ENCODE measurements at regions not wholly inside any gene's neighbourhood (a gene's known extent, or its start where the extent isn't known, plus 50 kb on each side); places are given as distances from the start of the nearest gene placed in this dataset.
"Not testable (repeated sequence)": the region's sequence is repeated elsewhere in the genome, so short reads cannot be mapped to it uniquely, and the experiment has no call there.

GRCh38 chr13:65302691-65303090 lies 1927.4 kb downstream of the PCDH9 start:
- no peak for DNase-seq (ENCODE audit: low spot score)

- no peak for DNase-seq (ENCODE audit: low spot score)
Measured at GRCh38 chr13:65301506-65301905, 1928.6 kb downstream of the PCDH9 start.

GRCh38 chr13:65300220-65300619 lies 1929.9 kb downstream of the PCDH9 start:
- no peak for DNase-seq (ENCODE audit: low spot score)

GRCh38 chr13:65293530-65294198 lies 1936.5 kb downstream of the PCDH9 start:
- DNase-seq (ENCODE audit: low spot score) = no peak

GRCh38 chr13:65292488-65292901 lies 1937.6 kb downstream of the PCDH9 start:
- DNase-seq (ENCODE audit: low spot score) = peak; percentile 36

GRCh38 chr13:65287405-65287804 lies 1942.7 kb downstream of the PCDH9 start:
- no peak for DNase-seq (ENCODE audit: low spot score)

- DNase-seq (ENCODE audit: low spot score) = no peak
Measured at GRCh38 chr13:65275838-65276630, 1954.1 kb downstream of the PCDH9 start.

GRCh38 chr13:65275108-65275507 lies 1955.0 kb downstream of the PCDH9 start:
- DNase-seq (ENCODE audit: low spot score) = no peak

- not testable (repeated sequence) for DNase-seq (ENCODE audit: low spot score)
Measured at GRCh38 chr13:65273811-65274420, 1956.2 kb downstream of the PCDH9 start.

GRCh38 chr13:65268009-65268408 lies 1962.1 kb downstream of the PCDH9 start:
- DNase-seq (ENCODE audit: low spot score) = no peak

- DNase-seq (ENCODE audit: low spot score) = no peak
Measured at GRCh38 chr13:65265988-65266387, 1964.1 kb downstream of the PCDH9 start.

- DNase-seq (ENCODE audit: low spot score) = no peak
Measured at GRCh38 chr13:65264066-65264465, 1966.1 kb downstream of the PCDH9 start.

- DNase-seq (ENCODE audit: low spot score) = no peak
Measured at GRCh38 chr13:65260946-65261891, 1968.9 kb downstream of the PCDH9 start.

- DNase-seq (ENCODE audit: low spot score) = no peak
Measured at GRCh38 chr13:65240773-65241172, 1989.4 kb downstream of the PCDH9 start.

GRCh38 chr13:65236841-65237418 lies 1993.2 kb downstream of the PCDH9 start:
- DNase-seq (ENCODE audit: low spot score) = no peak

- no peak for DNase-seq (ENCODE audit: low spot score)
Measured at GRCh38 chr13:65217471-65217995, 2012.6 kb downstream of the PCDH9 start.

GRCh38 chr13:65202845-65203244 lies 2027.3 kb downstream of the PCDH9 start:
- DNase-seq (ENCODE audit: low spot score) = not testable (repeated sequence)

GRCh38 chr13:65188721-65189120 lies 2041.4 kb downstream of the PCDH9 start:
- DNase-seq (ENCODE audit: low spot score) = no peak

GRCh38 chr13:65168026-65168425 lies 2062.1 kb downstream of the PCDH9 start:
- DNase-seq (ENCODE audit: low spot score) = no peak

GRCh38 chr13:65166675-65167074 lies 2063.5 kb downstream of the PCDH9 start:
- DNase-seq (ENCODE audit: low spot score) = no peak

- DNase-seq (ENCODE audit: low spot score) = no peak
Measured at GRCh38 chr13:65159803-65160202, 2070.3 kb downstream of the PCDH9 start.
